SK-N-SH (cell line): ENCODE measurements at regions not wholly inside any gene's neighbourhood (a gene's known extent, or its start where the extent isn't known, plus 50 kb on each side); places are given as distances from the start of the nearest gene placed in this dataset.

Experiments used
- CTCF ChIA-PET: fragments of 300-600, 350-600 bp; formaldehyde crosslinking; extraction: SDS; loops from one replicate; lab custom pipeline; 2021; lab: Yijun Ruan, JAX
- POLR2A ChIA-PET: fragments of 350-600 bp; sonication (Branson Sonifier 250); formaldehyde crosslinking; extraction: SDS; loops from one replicate; lab custom pipeline; 2020; ENCODE audit warnings: antibody characterized with exemption, inconsistent platforms; lab: Yijun Ruan, JAX
- DNase-seq: peaks from one replicate; pipeline ENCODE4 v3.0.0; 2012
- H2AFZ ChIP-seq: fragments of 200-600 bp; sonication (generic); 2 replicates; pipeline ENCODE4 v1.8.1; 2016; ENCODE audit warnings: antibody characterized with exemption, mild to moderate bottlenecking, low read depth
- H3F3A ChIP-seq: fragments of 200-600 bp; sonication (generic); replicated peaks from 2 replicates; pipeline ENCODE3; 2016; ENCODE audit warnings: antibody characterized with exemption, mild to moderate bottlenecking; ENCODE audit not compliant: insufficient read depth
- H3K27ac ChIP-seq, 2 experiments: fragments of 200-500 bp in 1 of 2; fragments of 200-600 bp in 1 of 2; sonication (Bioruptor generic) in 1 of 2; sonication (generic), shearing (Covaris generic) in 1 of 2; 2 replicates each; pipeline versions ENCODE4 v1.5.1 to v1.6.1; 2014 to 2016; ENCODE audit warnings: low read depth in 2 of 2, inconsistent platforms in 1 of 2, low read length in 1 of 2, mild to moderate bottlenecking in 1 of 2, mixed read lengths in 1 of 2
- H3K27me3 ChIP-seq: fragments of 200-600 bp; sonication (generic), shearing (Covaris generic); 2 replicates; pipeline ENCODE4 v1.6.1; 2016; ENCODE audit warnings: mixed run types; ENCODE audit not compliant: insufficient read depth
- H3K36me3 ChIP-seq, 2 experiments: fragments of 200-500 bp in 1 of 2; fragments of 200-600 bp in 1 of 2; sonication (Bioruptor generic) in 1 of 2; sonication (generic) in 1 of 2; replicated peaks in 1 of 2; 2 replicates each; pipeline versions ENCODE3 to v1.5.1; 2014 to 2016; ENCODE audit warnings: low read length in 1 of 2, mild to moderate bottlenecking in 1 of 2; ENCODE audit not compliant: insufficient read depth in 2 of 2, control insufficient read depth in 1 of 2
- H3K4me1 ChIP-seq, 2 experiments: fragments of 200-500 bp in 1 of 2; fragments of 200-600 bp in 1 of 2; sonication (Bioruptor generic) in 1 of 2; sonication (generic), shearing (Covaris generic) in 1 of 2; 2 replicates each; pipeline versions ENCODE4 v1.5.1 to v1.6.1; 2014 to 2016; ENCODE audit warnings: low read depth in 1 of 2, low read length in 1 of 2, mixed run types in 1 of 2; ENCODE audit not compliant: insufficient read depth in 2 of 2, control insufficient read depth in 1 of 2
- H3K4me2 ChIP-seq: fragments of 200-600 bp; sonication (generic), shearing (Covaris generic); 2 replicates; pipeline ENCODE4 v1.6.1; 2017; ENCODE audit warnings: mixed run types
- H3K4me3 ChIP-seq, 2 experiments: fragments of 200-500 bp in 1 of 2; fragments of 200-600 bp in 1 of 2; sonication (Bioruptor generic) in 1 of 2; sonication (generic), shearing (Covaris generic) in 1 of 2; 2 replicates each; pipeline versions ENCODE4 v1.5.1 to v1.8.1; 2014 to 2016; ENCODE audit warnings: low read depth in 2 of 2, inconsistent platforms in 1 of 2, low read length in 1 of 2, mild to moderate bottlenecking in 1 of 2, mixed read lengths in 1 of 2, moderate library complexity in 1 of 2
- H3K79me2 ChIP-seq: fragments of 200-600 bp; sonication (generic); 2 replicates; pipeline ENCODE4 v1.8.1; 2017; ENCODE audit warnings: mild to moderate bottlenecking; ENCODE audit not compliant: insufficient read depth
- H3K9ac ChIP-seq: fragments of 200-600 bp; sonication (generic); 2 replicates; pipeline ENCODE4 v1.6.1; 2017; ENCODE audit warnings: mixed run types
- H3K9me2 ChIP-seq: fragments of 200-600 bp; sonication (generic); 2 replicates; pipeline ENCODE4 v1.6.1; 2017; ENCODE audit warnings: mixed run types
- H3K9me3 ChIP-seq: fragments of 200-600 bp; sonication (generic); 2 replicates; pipeline ENCODE4 v1.6.1; 2017; ENCODE audit warnings: mixed run types, mild to moderate bottlenecking, moderate library complexity
- H4K20me1 ChIP-seq: fragments of 200-600 bp; sonication (generic); 2 replicates; pipeline ENCODE4 v1.6.1; 2017; ENCODE audit warnings: mild to moderate bottlenecking, mixed run types; ENCODE audit not compliant: insufficient read depth
- CHD2 ChIP-seq: fragments of 150-350 bp; IDR thresholded peaks from 2 replicates; pipeline ENCODE4 v1.6.1; 2018; ENCODE audit warnings: low read length; ENCODE audit not compliant: partially characterized antibody
- CTCF ChIP-seq: fragments of 200-600 bp; sonication (generic); IDR thresholded peaks from 2 replicates; pipeline ENCODE4 v1.6.1; 2017; ENCODE audit warnings: antibody characterized with exemption, mild to moderate bottlenecking, moderate library complexity
- ELF1 ChIP-seq: IDR thresholded peaks from 2 replicates; pipeline ENCODE4 v1.4.0; 2012
- EP300 ChIP-seq, 2 experiments: IDR thresholded peaks; 2 replicates each; pipeline versions ENCODE4 v1.4.0 to v1.6.1; 2012; ENCODE audit warnings: borderline replicate concordance in 1 of 2, low read depth in 1 of 2, low read length in 1 of 2
- EZH2phosphoT487 ChIP-seq: fragments of 200-600 bp; sonication (generic); IDR thresholded peaks from 2 replicates; pipeline ENCODE4 v1.6.1; 2017; ENCODE audit warnings: low read depth, mixed run types, mild to moderate bottlenecking, antibody characterized with exemption, moderate library complexity, borderline replicate concordance
- FOSL2 ChIP-seq: IDR thresholded peaks from 2 replicates; pipeline ENCODE4 v1.4.0; 2012; ENCODE audit warnings: low read depth, mild to moderate bottlenecking, moderate library complexity, borderline replicate concordance
- GABPA ChIP-seq: IDR thresholded peaks from 2 replicates; pipeline ENCODE4 v1.4.0; 2012; ENCODE audit warnings: low read depth, mild to moderate bottlenecking
- JUND ChIP-seq: IDR thresholded peaks from 2 replicates; pipeline ENCODE4 v1.4.0; 2012
- MAX ChIP-seq: IDR thresholded peaks from 2 replicates; pipeline ENCODE4 v1.4.0; 2012; ENCODE audit warnings: low read depth
- MXI1 ChIP-seq: IDR thresholded peaks from 2 replicates; pipeline ENCODE4 v1.6.1; 2012; ENCODE audit warnings: mild to moderate bottlenecking, low read depth, low read length, improper control_type of control experiment
- NFIC ChIP-seq: IDR thresholded peaks from 2 replicates; pipeline ENCODE4 v1.4.0; 2012; ENCODE audit warnings: borderline replicate concordance
- NRF1 ChIP-seq: IDR thresholded peaks from 2 replicates; pipeline ENCODE4 v1.6.1; 2012; ENCODE audit warnings: low read depth, mild to moderate bottlenecking, low read length
- POLR2AphosphoS5 ChIP-seq: IDR thresholded peaks from 2 replicates; pipeline ENCODE4 v1.6.1; 2012; ENCODE audit warnings: low read depth, low read length
- RAD21 ChIP-seq: IDR thresholded peaks from 2 replicates; pipeline ENCODE4 v1.6.1; 2012; ENCODE audit warnings: mild to moderate bottlenecking, low read length
- REST ChIP-seq: IDR thresholded peaks from 2 replicates; pipeline ENCODE4 v1.6.1; 2012; ENCODE audit warnings: mild to moderate bottlenecking, low read depth, low read length, moderate library complexity
- RXRA ChIP-seq: IDR thresholded peaks from 2 replicates; pipeline ENCODE4 v1.4.0; 2012; ENCODE audit warnings: low read depth, mild to moderate bottlenecking, borderline replicate concordance
- TCF12 ChIP-seq: IDR thresholded peaks from 2 replicates; pipeline ENCODE4 v1.4.0; 2012
- USF1 ChIP-seq: IDR thresholded peaks from 2 replicates; pipeline ENCODE4 v1.4.0; 2012; ENCODE audit warnings: low read depth, borderline replicate concordance
- USF2 ChIP-seq: fragments of 150-350 bp; IDR thresholded peaks from 2 replicates; pipeline ENCODE4 v1.6.1; 2017; ENCODE audit warnings: antibody characterized with exemption, low read length, low read depth, borderline replicate concordance
- YY1 ChIP-seq: IDR thresholded peaks from 2 replicates; pipeline ENCODE4 v1.4.0; 2012; ENCODE audit warnings: low read depth, mild to moderate bottlenecking
- WGBS: methylation state at CpG from one replicate; pipeline ENCODE4 v1.1.6; 2017; ENCODE audit warnings: low lambda C conversion rate; 5-methylcytosine and 5-hydroxymethylcytosine counted together

GRCh38 chr3:177811112-177811511 is 613.8 kb upstream of the TBL1XR1 start:
- CTCF ChIA-PET = no interaction called here
- POLR2A ChIA-PET = no interaction called here
- no peak for DNase-seq
- Histone ChIP-seq H4K20me1 (no peaks in the 10 kb centered on the region), H3K27me3 (no peaks in the 10 kb centered on the region), H3K4me3 (no peak overlapping the region), H3K9me3 (no peaks in the 10 kb centered on the region), H3K79me2 (no peaks in the 10 kb centered on the region), H3K4me2 (no peak overlapping the region), H3K4me1 (peaks cover 0 to 5% of the 10 kb centered on the region in 2 experiments; a peak in 2 of 4 replicates), H3F3A (peaks cover 3% of the 10 kb centered on the region), H3K27ac (no peak overlapping the region; a peak in 1 of 4 replicates), H3K36me3 (no peaks in the 10 kb centered on the region), H3K9ac (no peak overlapping the region), H2AFZ (no peak overlapping the region)
- TF ChIP-seq FOSL2 (no peak), USF1 (no peak), YY1 (no peak), JUND (no peak), MXI1 (no peak), POLR2AphosphoS5 (no peak), CTCF (no peak), ELF1 (no peak)
- TF ChIP-seq, all 33 proteins: peak for 0
- WGBS = 94% methylated on average over 3 of the region's 3 CpGs
- H3K9me2 ChIP-seq = no peaks in the 10 kb centered on the region

GRCh38 chr3:177811835-177812234 is 614.6 kb upstream of the TBL1XR1 start:
- Histone ChIP-seq H3F3A (peaks cover 3% of the 10 kb centered on the region), H3K27ac (no peak overlapping the region), H4K20me1 (no peaks in the 10 kb centered on the region), H3K4me1 (peaks cover 0 to 8% of the 10 kb centered on the region in 2 experiments; a peak in 3 of 4 replicates), H3K9ac (no peak overlapping the region), H3K4me2 (no peak overlapping the region), H3K36me3 (no peaks in the 10 kb centered on the region), H3K9me3 (no peaks in the 10 kb centered on the region), H3K79me2 (no peaks in the 10 kb centered on the region), H3K27me3 (no peaks in the 10 kb centered on the region), H2AFZ (no peak overlapping the region), H3K4me3 (no peak overlapping the region), H3K9me2 (no peaks in the 10 kb centered on the region)
- 100% methylated on average over 1 of the region's 1 CpG for WGBS
- no peak for TF ChIP-seq NFIC
- no peak for TF ChIP-seq REST
- no peak for TF ChIP-seq RAD21
- TF ChIP-seq USF2 = no peak
- TF ChIP-seq RXRA = no peak
- TF ChIP-seq YY1 = no peak
- no peak for TF ChIP-seq NRF1
- TF ChIP-seq MXI1 = no peak
- TF ChIP-seq JUND = no peak
- TF ChIP-seq POLR2AphosphoS5 = no peak
- no peak for TF ChIP-seq MAX
- TF ChIP-seq TCF12 = no peak
- no peak for TF ChIP-seq USF1
- no peak for TF ChIP-seq CHD2
- TF ChIP-seq EZH2phosphoT487 = no peak
- TF ChIP-seq GABPA = no peak
- TF ChIP-seq EP300 (IDR thresholded peaks at IDR 0.05; ENCODE audit: borderline replicate concordance in 1 of 2, low read depth in 1 of 2, low read length in 1 of 2) = no peak
- DNase-seq = no peak
- ChIA-PET POLR2A (no interaction called here), CTCF (no interaction called here)
